AML-193 (cell line): ENCODE measurements at regions not wholly inside any gene's neighbourhood (a gene's known extent, or its start where the extent isn't known, plus 50 kb on each side); places are given as distances from the start of the nearest gene placed in this dataset.
"Not testable (repeated sequence)": the region's sequence is repeated elsewhere in the genome, so short reads cannot be mapped to it uniquely, and the experiment has no call there.

Experiments
- DNase-seq, 2 experiments: peaks; one replicate each; lab custom pipeline; 2025; lab: John Stamatoyannopoulos, UW

- not testable (repeated sequence) for DNase-seq
Observed at GRCh38 chr21:13923175-13923574, 287.6 kb downstream of the LIPI start.

- not testable (repeated sequence) for DNase-seq
Observed at GRCh38 chr21:13921455-13921854, 289.3 kb downstream of the LIPI start.

GRCh38 chr21:13907385-13907784, 297.8 kb downstream of the POTED start:
- not testable (repeated sequence) for DNase-seq

GRCh38 chr21:13896596-13897247, 287.1 kb downstream of the POTED start:
- not testable (repeated sequence) for DNase-seq

GRCh38 chr21:13893617-13894016, 284.0 kb downstream of the POTED start:
- not testable (repeated sequence) for DNase-seq

- DNase-seq, result not testable (repeated sequence)
Observed at GRCh38 chr21:13893025-13893424, 283.4 kb downstream of the POTED start.

- not testable (repeated sequence) for DNase-seq
Observed at GRCh38 chr21:13892146-13892751, 282.7 kb downstream of the POTED start.

GRCh38 chr21:13889176-13889575, 279.6 kb downstream of the POTED start:
- not testable (repeated sequence) for DNase-seq

GRCh38 chr21:13883641-13884395, 274.2 kb downstream of the POTED start:
- DNase-seq, result not testable (repeated sequence)

GRCh38 chr21:13877503-13877902, 267.9 kb downstream of the POTED start:
- DNase-seq, result not testable (repeated sequence)

GRCh38 chr21:13876999-13877398, 267.4 kb downstream of the POTED start:
- not testable (repeated sequence) for DNase-seq

GRCh38 chr21:13874001-13874400, 264.4 kb downstream of the POTED start:
- not testable (repeated sequence) for DNase-seq

- DNase-seq, result no peak
Observed at GRCh38 chr21:13854638-13855037, 245.1 kb downstream of the POTED start.

- DNase-seq, result not testable (repeated sequence)
Observed at GRCh38 chr21:13850808-13851207, 241.2 kb downstream of the POTED start.

- DNase-seq, result not testable (repeated sequence)
Observed at GRCh38 chr21:13849489-13849888, 239.9 kb downstream of the POTED start.

GRCh38 chr21:13846718-13847117, 237.1 kb downstream of the POTED start:
- DNase-seq, result not testable (repeated sequence)

GRCh38 chr21:13844574-13844973, 235.0 kb downstream of the POTED start:
- DNase-seq, result not testable (repeated sequence)

GRCh38 chr21:13843081-13843480, 233.5 kb downstream of the POTED start:
- DNase-seq, result not testable (repeated sequence)

- not testable (repeated sequence) for DNase-seq
Observed at GRCh38 chr21:13827666-13828065, 218.1 kb downstream of the POTED start.

- no peak for DNase-seq
Observed at GRCh38 chr21:13827201-13827600, 217.6 kb downstream of the POTED start.

- not testable (repeated sequence) for DNase-seq
Observed at GRCh38 chr21:13826511-13826910, 216.9 kb downstream of the POTED start.

GRCh38 chr21:13825218-13825778, 215.7 kb downstream of the POTED start:
- DNase-seq, result not testable (repeated sequence)
